ENCODE measurements at regions not wholly inside any gene's neighbourhood (a gene's known extent, or its start where the extent isn't known, plus 50 kb on each side); places are given as distances from the start of the nearest gene placed in this dataset.

DNA sequence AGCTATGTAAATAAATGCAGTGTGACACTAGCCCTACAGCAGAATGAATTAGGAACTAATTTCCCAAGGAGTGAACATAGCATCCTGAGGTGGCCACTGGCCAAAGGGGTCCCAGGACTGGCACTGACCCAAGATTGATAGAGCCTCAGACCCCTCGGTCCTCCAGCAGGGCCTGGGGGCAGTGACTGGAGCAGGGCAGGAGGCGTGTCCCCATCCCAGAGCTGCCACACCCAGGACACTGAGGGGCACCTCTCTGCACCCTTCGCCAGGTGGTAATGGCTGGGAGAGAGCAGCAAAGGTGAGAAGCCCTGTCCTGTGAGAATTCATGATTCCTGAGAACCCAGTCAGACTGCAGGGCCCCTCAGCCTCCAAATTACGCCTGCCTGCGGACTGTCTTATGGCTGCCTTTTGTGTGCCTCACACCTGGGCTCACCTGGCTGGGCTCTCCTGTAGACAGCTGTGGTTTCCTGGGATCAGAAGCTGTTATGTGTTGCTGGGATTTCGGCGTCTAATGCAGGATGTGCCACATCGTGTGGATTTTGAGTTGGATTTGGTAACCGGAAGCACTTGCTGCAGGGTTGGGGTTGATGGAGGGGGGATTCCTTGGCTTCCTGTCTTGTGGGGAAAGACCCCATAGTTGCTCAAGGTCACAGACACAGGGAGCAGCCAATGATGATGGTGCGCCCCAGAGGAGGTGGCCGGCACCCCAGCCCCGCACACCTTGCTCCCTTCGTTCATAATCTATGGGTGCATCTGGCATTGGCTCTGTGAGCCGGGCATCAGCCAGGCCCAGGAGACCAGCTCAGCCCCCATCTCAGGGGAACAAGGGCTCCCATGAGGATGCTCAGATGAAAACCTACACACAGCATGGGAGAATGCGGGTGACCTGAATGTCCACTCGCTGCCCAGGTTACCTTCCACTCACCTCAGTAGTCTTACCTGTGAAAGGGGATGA is 582.9 kb downstream of the BRD1 start:
- H3K27ac ChIP-seq: no peak overlapping the region
- TF ChIP-seq, protein P1, sequence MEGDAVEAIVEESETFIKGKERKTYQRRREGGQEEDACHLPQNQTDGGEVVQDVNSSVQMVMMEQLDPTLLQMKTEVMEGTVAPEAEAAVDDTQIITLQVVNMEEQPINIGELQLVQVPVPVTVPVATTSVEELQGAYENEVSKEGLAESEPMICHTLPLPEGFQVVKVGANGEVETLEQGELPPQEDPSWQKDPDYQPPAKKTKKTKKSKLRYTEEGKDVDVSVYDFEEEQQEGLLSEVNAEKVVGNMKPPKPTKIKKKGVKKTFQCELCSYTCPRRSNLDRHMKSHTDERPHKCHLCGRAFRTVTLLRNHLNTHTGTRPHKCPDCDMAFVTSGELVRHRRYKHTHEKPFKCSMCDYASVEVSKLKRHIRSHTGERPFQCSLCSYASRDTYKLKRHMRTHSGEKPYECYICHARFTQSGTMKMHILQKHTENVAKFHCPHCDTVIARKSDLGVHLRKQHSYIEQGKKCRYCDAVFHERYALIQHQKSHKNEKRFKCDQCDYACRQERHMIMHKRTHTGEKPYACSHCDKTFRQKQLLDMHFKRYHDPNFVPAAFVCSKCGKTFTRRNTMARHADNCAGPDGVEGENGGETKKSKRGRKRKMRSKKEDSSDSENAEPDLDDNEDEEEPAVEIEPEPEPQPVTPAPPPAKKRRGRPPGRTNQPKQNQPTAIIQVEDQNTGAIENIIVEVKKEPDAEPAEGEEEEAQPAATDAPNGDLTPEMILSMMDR (IDR thresholded peaks at IDR 0.05): no peak
- DNase-seq (ENCODE audit: low spot score) (no peak), ATAC-seq (ENCODE audit: insufficient number of reproducible peaks, low FRiP score, low read depth) (no peak)
- H3K27me3 ChIP-seq (replicated peaks; ENCODE audit: insufficient read depth): no peaks in the 10 kb centered on the region
- H3K9me3 ChIP-seq: no peaks in the 10 kb centered on the region
- H3K36me3 ChIP-seq: no peaks in the 10 kb centered on the region
- H3K4me1 ChIP-seq (ENCODE audit: control insufficient read depth in 1 of 2, low read depth in 2 of 2): no peaks in the 10 kb centered on the region
- no peak overlapping the region for H3K4me3 ChIP-seq

DNA sequence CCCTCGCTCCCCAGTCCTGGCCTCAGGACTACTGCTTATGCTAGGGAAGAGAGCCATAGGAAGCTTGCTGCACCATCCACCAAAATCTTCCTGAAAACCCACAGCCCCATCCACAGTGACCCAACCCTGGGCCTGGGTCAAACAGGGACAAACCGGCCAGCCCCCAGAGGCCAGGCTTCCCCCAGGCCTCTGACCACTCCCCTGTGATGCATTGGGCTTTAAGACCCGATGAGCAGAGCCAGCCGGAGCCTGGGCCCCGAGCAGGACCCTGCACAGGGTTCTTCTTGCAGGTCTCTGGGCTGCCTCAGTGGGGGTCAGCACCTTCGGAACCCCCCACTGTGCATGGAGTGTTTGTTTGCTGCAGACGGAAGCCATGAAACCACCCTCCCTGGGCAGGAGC is 583.7 kb downstream of the BRD1 start:
- no peaks in the 10 kb centered on the region for H3K36me3 ChIP-seq
- DNase-seq (ENCODE audit: low spot score): no peak

GRCh38 chr22:49243335-49243734 is 584.3 kb downstream of the BRD1 start:
- Histone ChIP-seq H3K9me3 (no peaks in the 10 kb centered on the region), H3K4me3 (no peak overlapping the region), H3K27me3 (replicated peaks; ENCODE audit: insufficient read depth) (no peaks in the 10 kb centered on the region), H3K27ac (no peak overlapping the region), H3K36me3 (no peaks in the 10 kb centered on the region), H3K4me1 (ENCODE audit: control insufficient read depth in 1 of 2, low read depth in 2 of 2) (no peaks in the 10 kb centered on the region)
- ATAC-seq (ENCODE audit: insufficient number of reproducible peaks, low FRiP score, low read depth): no peak
- DNase-seq (ENCODE audit: low spot score): no peak
- TF ChIP-seq, protein P1 (IDR thresholded peaks at IDR 0.05): no peak

More for the DNA sequence above, 583.7 kb downstream of the BRD1 start:
- H3K27ac ChIP-seq: no peak overlapping the region
- no peak for ATAC-seq (ENCODE audit: insufficient number of reproducible peaks, low FRiP score, low read depth)
- TF ChIP-seq, protein P1 (IDR thresholded peaks at IDR 0.05): no peak
- H3K4me3 ChIP-seq: no peak overlapping the region
- no peaks in the 10 kb centered on the region for H3K4me1 ChIP-seq (ENCODE audit: control insufficient read depth in 1 of 2, low read depth in 2 of 2)
- no peaks in the 10 kb centered on the region for H3K9me3 ChIP-seq
- H3K27me3 ChIP-seq (replicated peaks; ENCODE audit: insufficient read depth): no peaks in the 10 kb centered on the region

- Histone ChIP-seq H3K27ac (no peak overlapping the region), H3K9me3 (no peaks in the 10 kb centered on the region), H3K36me3 (no peaks in the 10 kb centered on the region), H3K4me3 (no peak overlapping the region), H3K27me3 (replicated peaks; ENCODE audit: insufficient read depth) (no peaks in the 10 kb centered on the region), H3K4me1 (ENCODE audit: control insufficient read depth in 1 of 2, low read depth in 2 of 2) (no peaks in the 10 kb centered on the region)
- TF ChIP-seq, protein P1 (IDR thresholded peaks at IDR 0.05): no peak
- DNase-seq (ENCODE audit: low spot score) (no peak), ATAC-seq (ENCODE audit: insufficient number of reproducible peaks, low FRiP score, low read depth) (no peak)
Measured at GRCh38 chr22:49242480-49242879, 585.2 kb downstream of the BRD1 start.

DNA sequence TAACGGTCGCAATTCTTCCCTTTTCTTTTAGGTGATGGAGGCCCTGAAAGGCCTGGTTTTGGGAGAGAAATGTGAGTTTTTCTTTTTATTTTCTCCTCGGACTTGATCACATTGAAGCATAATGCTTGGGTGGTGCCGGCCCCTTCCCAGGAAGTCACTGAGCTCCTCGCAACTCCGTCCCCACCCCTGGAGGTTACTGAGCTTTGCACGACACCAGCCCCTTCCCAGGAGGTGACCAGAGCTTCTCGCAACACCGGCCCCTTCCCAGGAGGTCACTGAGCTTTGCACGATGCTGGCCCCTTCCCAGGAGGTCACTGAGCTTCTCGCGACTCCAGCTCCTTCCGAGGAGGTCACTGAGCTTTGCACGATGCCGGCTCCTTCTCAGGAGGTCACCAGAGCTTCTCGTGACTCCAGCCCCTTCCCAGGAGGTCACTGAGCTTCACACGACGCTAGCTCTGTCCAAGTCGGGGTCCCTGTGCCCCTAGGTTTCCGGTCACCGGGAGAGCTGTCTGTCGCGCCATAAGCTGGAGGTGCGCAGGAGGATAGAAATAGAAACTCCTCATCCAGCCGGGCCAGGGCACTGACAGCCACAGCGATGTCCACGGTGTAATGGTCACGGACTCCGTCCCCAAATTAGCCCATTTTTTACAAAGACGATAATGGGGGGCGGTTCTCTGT is 586.4 kb downstream of the BRD1 start:
- no peak overlapping the region for H3K27ac ChIP-seq
- no peak for DNase-seq (ENCODE audit: low spot score)

More for the DNA sequence above, 586.4 kb downstream of the BRD1 start:
- Histone ChIP-seq H3K9me3 (no peaks in the 10 kb centered on the region), H3K36me3 (no peaks in the 10 kb centered on the region), H3K4me3 (no peak overlapping the region), H3K4me1 (ENCODE audit: control insufficient read depth in 1 of 2, low read depth in 2 of 2) (no peaks in the 10 kb centered on the region), H3K27me3 (replicated peaks; ENCODE audit: insufficient read depth) (no peaks in the 10 kb centered on the region)
- TF ChIP-seq, protein P1 (IDR thresholded peaks at IDR 0.05): no peak
- no peak for ATAC-seq (ENCODE audit: insufficient number of reproducible peaks, low FRiP score, low read depth)
